Tibial nerve (tissue), 3 donors: ENCODE measurements at regions not wholly inside any gene's neighbourhood (a gene's known extent, or its start where the extent isn't known, plus 50 kb on each side); places are given as distances from the start of the nearest gene placed in this dataset.
"Not testable (repeated sequence)": the region's sequence is repeated elsewhere in the genome, so short reads cannot be mapped to it uniquely, and the experiment has no call there.

Experiments
- POLR2A ChIP-seq, 2 donors: fragments of 450-650 bp; IDR thresholded peaks; one replicate each; pipeline ENCODE4 v1.6.1; 2017; ENCODE audit warnings: antibody characterized with exemption in 2 of 2, mild to moderate bottlenecking in 2 of 2, moderate library complexity in 2 of 2
- TF ChIP-seq, protein P1 (sequence below), 5 experiments: fragments of 200-600 bp in 3 of 5; fragments of 450-650 bp in 2 of 5; sonication (generic) in 3 of 5; IDR thresholded peaks; one replicate each; pipeline ENCODE4 v1.5.1; 2016 to 2019; ENCODE audit warnings: antibody characterized with exemption in 5 of 5, mild to moderate bottlenecking in 3 of 5, moderate library complexity in 2 of 5

DNA sequence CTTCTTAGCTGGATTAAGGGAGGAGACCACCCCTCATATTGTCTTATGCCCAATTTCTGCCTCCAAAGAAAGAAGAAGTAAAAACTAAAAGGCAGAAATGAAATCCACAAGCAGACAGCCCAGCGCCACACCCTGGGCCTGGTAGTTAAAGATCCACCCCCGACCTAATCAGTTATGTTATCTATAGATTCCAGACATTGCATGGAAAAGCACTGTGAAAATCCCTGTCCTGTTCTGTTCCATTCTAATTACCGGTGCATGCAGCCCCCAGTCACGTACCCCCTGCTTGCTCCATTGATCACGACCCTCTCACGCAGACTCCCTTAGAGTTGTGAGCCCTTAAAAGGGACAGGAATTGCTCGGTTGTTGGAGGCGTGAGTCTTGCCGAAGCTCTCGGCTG, 85.7 kb upstream of the METAP2 start:
- TF ChIP-seq, protein P1, sequence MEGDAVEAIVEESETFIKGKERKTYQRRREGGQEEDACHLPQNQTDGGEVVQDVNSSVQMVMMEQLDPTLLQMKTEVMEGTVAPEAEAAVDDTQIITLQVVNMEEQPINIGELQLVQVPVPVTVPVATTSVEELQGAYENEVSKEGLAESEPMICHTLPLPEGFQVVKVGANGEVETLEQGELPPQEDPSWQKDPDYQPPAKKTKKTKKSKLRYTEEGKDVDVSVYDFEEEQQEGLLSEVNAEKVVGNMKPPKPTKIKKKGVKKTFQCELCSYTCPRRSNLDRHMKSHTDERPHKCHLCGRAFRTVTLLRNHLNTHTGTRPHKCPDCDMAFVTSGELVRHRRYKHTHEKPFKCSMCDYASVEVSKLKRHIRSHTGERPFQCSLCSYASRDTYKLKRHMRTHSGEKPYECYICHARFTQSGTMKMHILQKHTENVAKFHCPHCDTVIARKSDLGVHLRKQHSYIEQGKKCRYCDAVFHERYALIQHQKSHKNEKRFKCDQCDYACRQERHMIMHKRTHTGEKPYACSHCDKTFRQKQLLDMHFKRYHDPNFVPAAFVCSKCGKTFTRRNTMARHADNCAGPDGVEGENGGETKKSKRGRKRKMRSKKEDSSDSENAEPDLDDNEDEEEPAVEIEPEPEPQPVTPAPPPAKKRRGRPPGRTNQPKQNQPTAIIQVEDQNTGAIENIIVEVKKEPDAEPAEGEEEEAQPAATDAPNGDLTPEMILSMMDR (IDR thresholded peaks at IDR 0.05): not testable (repeated sequence)
- TF ChIP-seq POLR2A (IDR thresholded peaks at IDR 0.05): not testable (repeated sequence)
